ACHN (cell line): ENCODE measurements at regions not wholly inside any gene's neighbourhood (a gene's known extent, or its start where the extent isn't known, plus 50 kb on each side); places are given as distances from the start of the nearest gene placed in this dataset.

Source experiments
- DNase-seq: peaks from one replicate; pipeline ENCODE4 v3.0.0-alpha.2; 2015
- in situ Hi-C: cut with HindIII; loops from 2 replicates; pipeline ENCODE4 v1.10.0; 2017; ENCODE audit warnings: low sequenced_read_pairs, low pct_ligation_motif_present, low pct_unique_long_range_greater_than_20kb

GRCh38 chr11:27178859-27179258 lies 138.2 kb downstream of the BBOX1 start:
- DNase-seq, result no peak
- in situ Hi-C loops, result loop anchor here (25.0 kb wide), 1 partner anchor 308 kb away; no protein-coding TSS in a partner anchor
